GDM1 (cell line): ENCODE measurements at regions not wholly inside any gene's neighbourhood (a gene's known extent, or its start where the extent isn't known, plus 50 kb on each side); places are given as distances from the start of the nearest gene placed in this dataset.
"Not testable (repeated sequence)": the region's sequence is repeated elsewhere in the genome, so short reads cannot be mapped to it uniquely, and the experiment has no call there.

Experiments used
- DNase-seq: peaks from one replicate; lab custom pipeline; 2025; lab: John Stamatoyannopoulos, UW

- no peak for DNase-seq
These were observed 368.4 kb downstream of the IRX2 start for GRCh38 chr5:2382776-2383697.

GRCh38 chr5:2381861-2382260, 369.6 kb downstream of the IRX2 start:
- no peak for DNase-seq

DNA sequence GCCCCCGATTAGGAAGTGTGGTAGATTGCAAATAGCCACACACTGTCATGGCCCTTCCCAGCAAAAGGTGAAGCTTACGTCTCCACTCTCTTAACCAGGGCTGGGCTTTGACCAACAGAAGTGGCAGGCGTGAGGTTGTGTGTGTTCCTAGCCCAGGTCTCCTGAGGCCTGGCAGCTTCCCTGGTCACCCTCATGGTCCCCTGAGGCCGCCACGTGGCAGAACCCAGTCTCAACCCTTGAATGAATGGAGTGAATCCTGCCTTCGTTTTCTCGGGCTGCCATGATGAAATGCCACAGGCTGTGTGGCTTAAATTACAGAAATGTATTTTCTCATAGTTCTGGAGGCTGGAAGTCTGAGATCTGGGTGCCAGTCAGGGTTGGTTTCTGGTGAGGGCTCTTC, 370.4 kb downstream of the IRX2 start:
- no peak for DNase-seq

GRCh38 chr5:2378976-2379375, 372.5 kb downstream of the IRX2 start:
- no peak for DNase-seq

DNA sequence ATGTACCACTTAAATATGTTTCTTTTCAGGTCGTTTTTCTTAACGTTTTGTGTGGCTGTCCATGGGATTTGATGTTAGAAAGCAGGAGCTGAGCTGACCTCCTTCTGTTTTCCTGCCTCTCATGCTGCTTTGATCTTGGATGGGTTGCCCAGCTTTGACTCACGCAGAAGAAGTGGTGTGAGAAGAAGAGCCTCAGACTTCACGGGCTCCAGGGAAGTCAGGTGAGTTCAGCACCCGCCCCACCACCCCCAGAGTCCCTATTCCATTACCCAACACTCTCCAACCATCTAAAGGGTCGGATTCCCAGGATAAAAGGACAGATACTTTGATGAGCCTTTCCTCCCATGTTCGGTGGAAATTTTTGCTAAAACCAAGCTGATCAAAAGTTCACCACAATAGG, 373.4 kb downstream of the IRX2 start:
- DNase-seq: no peak

- DNase-seq: no peak
These were observed 375.0 kb downstream of the IRX2 start for GRCh38 chr5:2376486-2376885.

DNA sequence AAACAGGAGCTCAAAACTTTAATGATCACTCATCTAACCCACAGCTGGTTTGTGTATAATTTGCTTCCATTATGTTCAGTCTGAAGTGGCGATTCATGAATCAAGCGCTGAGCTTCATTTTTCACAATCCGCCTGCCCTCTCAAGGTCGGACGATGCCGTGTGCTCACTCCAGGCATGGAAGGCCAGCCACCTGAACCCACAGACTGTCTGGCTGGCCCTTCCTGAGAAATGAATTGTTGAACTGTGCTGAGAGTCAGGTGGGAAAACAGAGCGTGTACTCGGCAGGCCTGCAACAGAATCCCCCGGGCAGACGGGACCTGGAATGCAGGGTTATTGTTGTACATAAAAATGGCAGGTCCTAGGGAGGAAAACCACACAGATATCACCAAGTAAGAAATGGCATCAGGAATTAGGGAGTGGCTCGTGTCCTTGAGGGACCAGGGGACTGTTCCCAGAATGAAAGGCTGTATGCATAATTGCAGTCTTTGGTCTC, 375.7 kb downstream of the IRX2 start:
- no peak for DNase-seq

- no peak for DNase-seq
These were observed 376.2 kb downstream of the IRX2 start for GRCh38 chr5:2375291-2375690.

DNA sequence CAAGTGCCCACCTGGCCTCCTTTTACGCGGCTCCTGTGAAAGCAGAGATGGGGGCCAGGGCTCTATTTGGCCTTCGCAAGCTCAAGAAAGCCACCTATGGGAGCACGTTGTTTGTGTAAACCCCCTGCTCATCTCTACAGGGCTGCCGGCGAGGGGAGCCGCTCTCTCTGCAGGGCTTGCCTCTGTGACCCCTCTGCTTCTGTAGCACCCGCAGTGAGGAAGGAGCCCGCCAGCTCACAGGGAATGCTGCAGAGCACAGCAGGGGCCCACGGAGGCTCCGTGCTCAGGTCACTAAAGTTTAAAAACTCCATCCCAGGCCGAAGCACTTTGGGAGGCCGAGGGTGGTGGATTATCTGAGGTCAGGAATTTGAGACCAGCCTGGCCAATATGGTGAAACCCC, 376.8 kb downstream of the IRX2 start:
- DNase-seq: no peak

DNA sequence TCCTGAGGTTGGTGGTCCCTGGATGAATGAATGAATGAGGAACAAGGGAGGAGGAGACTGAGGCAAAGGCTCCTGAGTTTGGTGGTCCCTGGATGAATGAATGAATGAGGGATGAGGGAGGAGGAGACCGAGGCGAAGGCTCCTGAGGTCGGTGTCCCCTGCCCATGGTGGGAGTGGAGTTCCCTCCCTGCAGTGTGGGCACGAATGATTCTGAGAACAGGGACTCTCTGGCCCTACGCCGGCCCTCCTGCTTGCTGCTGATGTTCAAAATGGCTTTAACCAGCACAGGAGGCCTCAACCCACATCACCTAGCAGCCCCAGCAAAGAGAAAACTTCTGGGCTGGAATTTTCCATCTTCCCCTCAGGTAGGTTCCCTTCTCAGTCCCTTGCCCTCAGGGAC, 377.8 kb downstream of the IRX2 start:
- DNase-seq: no peak

GRCh38 chr5:2371419-2371710, 380.1 kb downstream of the IRX2 start:
- DNase-seq: no peak

GRCh38 chr5:2370626-2371418, 380.7 kb downstream of the IRX2 start:
- DNase-seq: no peak

DNA sequence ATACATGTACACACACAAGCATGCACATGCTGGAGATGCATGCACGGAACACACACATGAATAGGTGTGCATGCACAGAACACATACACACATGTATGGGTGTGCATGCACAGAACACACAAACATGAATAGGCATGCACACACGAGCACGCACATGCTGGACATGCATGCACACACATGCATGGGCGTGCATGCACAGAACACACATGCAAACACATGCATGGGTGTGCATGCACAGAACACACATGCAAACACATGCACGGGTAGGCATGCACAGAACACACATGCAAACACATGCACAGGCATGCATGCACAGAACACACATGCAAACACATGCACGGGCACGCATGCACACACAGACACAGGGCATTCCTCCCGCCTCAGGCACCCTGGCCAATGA, 382.3 kb downstream of the IRX2 start:
- no peak for DNase-seq

DNA sequence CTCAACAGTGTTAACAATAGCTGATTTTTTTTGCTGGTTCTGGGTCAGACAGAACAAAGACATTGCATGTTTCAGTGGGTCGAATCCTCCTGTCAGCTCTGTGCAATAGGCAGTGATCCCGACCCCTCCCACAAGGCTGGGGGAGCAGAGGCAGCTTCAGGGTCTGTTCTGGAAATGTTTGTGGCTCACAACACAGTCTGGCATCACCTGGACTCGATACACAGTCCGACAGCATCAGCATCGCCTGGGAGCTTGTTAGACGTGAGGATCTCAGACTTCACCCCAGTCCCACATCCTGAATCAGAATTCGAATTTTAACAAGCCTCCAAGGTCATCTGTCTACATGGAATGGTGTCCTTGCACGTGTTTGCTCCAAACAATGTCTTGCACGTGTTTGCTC, 384.7 kb downstream of the IRX2 start:
- no peak for DNase-seq

- DNase-seq: no peak
These were observed 394.2 kb downstream of the IRX2 start for GRCh38 chr5:2357309-2357708.

DNA sequence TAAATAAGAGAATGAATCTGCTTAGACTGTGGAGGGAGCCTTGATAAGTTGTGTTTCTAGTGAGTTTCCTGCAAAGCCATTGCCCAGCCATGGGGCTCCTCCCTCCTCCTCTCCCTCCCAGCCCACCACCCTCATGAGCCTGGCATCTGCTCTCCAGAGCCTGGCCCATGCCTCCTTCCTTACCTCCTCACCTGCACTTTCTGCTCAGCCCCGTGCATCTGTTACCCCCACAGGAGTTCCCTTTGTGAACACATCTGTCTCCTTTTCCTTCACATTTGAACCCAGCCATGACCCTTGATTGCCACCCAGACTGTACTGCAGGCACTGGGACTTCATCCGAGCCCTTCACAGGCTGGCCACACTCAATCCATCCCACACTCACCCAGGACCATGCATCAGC, 395.6 kb downstream of the IRX2 start:
- no peak for DNase-seq

GRCh38 chr5:2353871-2354440, 397.5 kb downstream of the IRX2 start:
- no peak for DNase-seq

DNA sequence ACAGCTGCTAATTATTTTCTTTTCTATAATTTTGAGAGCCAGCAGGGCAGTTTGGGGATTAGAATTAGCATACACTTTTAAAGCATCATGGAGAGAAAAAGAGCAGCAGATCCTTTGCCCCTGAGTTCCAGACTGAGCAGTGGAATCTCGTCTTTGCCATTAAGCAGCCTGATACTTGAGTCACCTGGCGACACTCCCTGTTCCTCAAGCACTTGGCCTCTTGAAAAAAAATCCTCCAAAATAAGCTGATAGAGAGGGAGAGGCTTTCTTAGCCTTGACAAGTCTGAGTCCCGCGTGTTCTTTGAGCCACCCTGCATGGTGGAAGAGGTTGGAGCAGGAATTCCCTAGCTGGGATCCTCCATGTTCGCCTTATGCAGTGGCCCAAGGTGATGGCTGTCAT, 398.3 kb downstream of the IRX2 start:
- DNase-seq: no peak

GRCh38 chr5:2352101-2352861, 399.2 kb downstream of the IRX2 start:
- no peak for DNase-seq

- DNase-seq: not testable (repeated sequence)
These were observed 401.7 kb downstream of the IRX2 start for GRCh38 chr5:2349768-2350167.

GRCh38 chr5:2338686-2339085, 412.8 kb downstream of the IRX2 start:
- DNase-seq: no peak
